Suprapubic skin (tissue), 4 donors: ENCODE measurements at regions not wholly inside any gene's neighbourhood (a gene's known extent, or its start where the extent isn't known, plus 50 kb on each side); places are given as distances from the start of the nearest gene placed in this dataset.

Experiments used
- DNase-seq, 2 donors: peaks; one replicate each; pipeline ENCODE4 v3.0.0-alpha.2; 2019; ENCODE audit warnings: low spot score in 2 of 2
- H3K27ac ChIP-seq: fragments of 200-600 bp; sonication (generic); one replicate; pipeline ENCODE4 v1.5.1; 2019
- H3K27me3 ChIP-seq: fragments of 200-600 bp; sonication (generic); one replicate; pipeline ENCODE4 v1.5.1; 2019
- H3K36me3 ChIP-seq: fragments of 200-600 bp; sonication (generic); one replicate; pipeline ENCODE4 v1.5.1; 2019
- H3K4me1 ChIP-seq: fragments of 200-600 bp; sonication (generic); one replicate; pipeline ENCODE4 v1.5.1; 2019
- H3K4me3 ChIP-seq: fragments of 200-600 bp; sonication (generic); one replicate; pipeline ENCODE4 v1.5.1; 2019; ENCODE audit warnings: mild to moderate bottlenecking
- H3K9me3 ChIP-seq: fragments of 200-600 bp; sonication (generic); one replicate; pipeline ENCODE4 v1.5.1; 2019
- CTCF ChIP-seq, 2 donors: fragments of 200-600 bp in 1 of 2; fragments of 450-650 bp in 1 of 2; sonication (generic) in 1 of 2; IDR thresholded peaks; one replicate each; pipeline ENCODE4 v1.5.1; 2016 to 2019; ENCODE audit warnings: antibody characterized with exemption in 2 of 2, mild to moderate bottlenecking in 1 of 2, moderate library complexity in 1 of 2
- EP300 ChIP-seq: sonication (generic); formaldehyde crosslinking; IDR thresholded peaks from one replicate; pipeline ENCODE4 v1.6.1; 2017; ENCODE audit warnings: antibody characterized with exemption
- POLR2A ChIP-seq, 2 donors: fragments of 450-650 bp; IDR thresholded peaks; one replicate each; pipeline ENCODE4 v1.6.1; 2017; ENCODE audit warnings: antibody characterized with exemption in 2 of 2, mild to moderate bottlenecking in 2 of 2, moderate library complexity in 2 of 2
- POLR2AphosphoS5 ChIP-seq, 3 donors: sonication (generic); formaldehyde crosslinking; IDR thresholded peaks; one replicate each; pipeline ENCODE4 v1.6.1; 2017; ENCODE audit warnings: antibody characterized with exemption in 3 of 3
- WGBS: methylation state at CpG from one replicate; pipeline ENCODE4 v1.1.5; 2018; 5-methylcytosine and 5-hydroxymethylcytosine counted together

- 77% methylated on average over 3 of the region's 3 CpGs for WGBS
- H3K4me3 ChIP-seq: no peak overlapping the region
- TF ChIP-seq EP300 (no peak), POLR2AphosphoS5 (IDR thresholded peaks at IDR 0.05) (no peak)
- H3K27me3 ChIP-seq: no peaks in the 10 kb centered on the region
- no peaks in the 10 kb centered on the region for H3K9me3 ChIP-seq
- peaks cover 28% of the 10 kb centered on the region for H3K4me1 ChIP-seq
- DNase-seq: no peak
- no peaks in the 10 kb centered on the region for H3K36me3 ChIP-seq
- no peak overlapping the region for H3K27ac ChIP-seq
Observed at GRCh38 chr2:215746887-215747615, 266.3 kb downstream of the MREG start.

GRCh38 chr2:215746226-215746886 is 267.0 kb downstream of the MREG start:
- DNase-seq: no peak
- 73% methylated on average over 9 of the region's 9 CpGs for WGBS
- TF ChIP-seq EP300 (no peak), CTCF (IDR thresholded peaks at IDR 0.05) (no peak), POLR2AphosphoS5 (IDR thresholded peaks at IDR 0.05) (no peak)
- Histone ChIP-seq H3K27ac (no peak overlapping the region), H3K27me3 (no peaks in the 10 kb centered on the region), H3K4me1 (peaks cover 28% of the 10 kb centered on the region), H3K9me3 (no peaks in the 10 kb centered on the region), H3K4me3 (no peak overlapping the region), H3K36me3 (no peaks in the 10 kb centered on the region)

- Histone ChIP-seq H3K4me3 (no peak overlapping the region), H3K27me3 (no peaks in the 10 kb centered on the region), H3K36me3 (no peaks in the 10 kb centered on the region), H3K4me1 (peaks cover 22% of the 10 kb centered on the region), H3K27ac (no peak overlapping the region), H3K9me3 (no peaks in the 10 kb centered on the region)
- no peak for DNase-seq
- 90% methylated on average over 2 of the region's 2 CpGs for WGBS
- TF ChIP-seq POLR2AphosphoS5 (IDR thresholded peaks at IDR 0.05) (no peak), POLR2A (IDR thresholded peaks at IDR 0.05) (no peak), EP300 (no peak), CTCF (IDR thresholded peaks at IDR 0.05) (no peak)
Observed at GRCh38 chr2:215745331-215745730, 268.0 kb downstream of the MREG start.

- Histone ChIP-seq H3K36me3 (no peaks in the 10 kb centered on the region), H3K27ac (no peak overlapping the region), H3K4me3 (no peak overlapping the region), H3K27me3 (no peaks in the 10 kb centered on the region), H3K4me1 (peaks cover 14% of the 10 kb centered on the region), H3K9me3 (no peaks in the 10 kb centered on the region)
- TF ChIP-seq EP300: no peak
- no peak for TF ChIP-seq POLR2AphosphoS5 (IDR thresholded peaks at IDR 0.05)
- TF ChIP-seq POLR2A (IDR thresholded peaks at IDR 0.05): no peak
- no peak for TF ChIP-seq CTCF (IDR thresholded peaks at IDR 0.05)
- no peak for DNase-seq
- WGBS: 92% methylated on average over 4 of the region's 4 CpGs
Observed at GRCh38 chr2:215744514-215744913, 268.8 kb downstream of the MREG start.

GRCh38 chr2:215743066-215743465 is 270.3 kb downstream of the MREG start:
- Histone ChIP-seq H3K36me3 (no peaks in the 10 kb centered on the region), H3K27me3 (no peaks in the 10 kb centered on the region), H3K4me3 (no peak overlapping the region), H3K4me1 (peaks cover under 1% of the 10 kb centered on the region), H3K27ac (no peak overlapping the region), H3K9me3 (no peaks in the 10 kb centered on the region)
- DNase-seq: no peak
- TF ChIP-seq POLR2A (IDR thresholded peaks at IDR 0.05) (no peak), CTCF (IDR thresholded peaks at IDR 0.05) (no peak), EP300 (no peak), POLR2AphosphoS5 (IDR thresholded peaks at IDR 0.05) (no peak)
